ENCODE measurements at regions not wholly inside any gene's neighbourhood (a gene's known extent, or its start where the extent isn't known, plus 50 kb on each side); places are given as distances from the start of the nearest gene placed in this dataset.

- TF ChIP-seq TCF12 (IDR thresholded peaks at IDR 0.05; ENCODE audit: low read depth) = 0 out of 2 replicates have a peak, but pooled peaks have one; percentile 22
- TF ChIP-seq EP300 (IDR thresholded peaks at IDR 0.05; ENCODE audit: borderline replicate concordance) = peak; percentile 42; the same call in 1 of the 2 replicates
- peak; percentile 44; the same call in 1 of the 2 replicates for TF ChIP-seq NFIC (IDR thresholded peaks at IDR 0.05)
- TF ChIP-seq TEAD4 (IDR thresholded peaks at IDR 0.05) = no peak
- TF ChIP-seq FOXM1 (IDR thresholded peaks at IDR 0.05; ENCODE audit: borderline replicate concordance, low read depth) = no peak
These were observed 84.2 kb upstream of the GOLGA6L4 start for GRCh38 chr15:84151205-84151931.
